Peyer's patch (tissue), 4 donors: ENCODE measurements at regions not wholly inside any gene's neighbourhood (a gene's known extent, or its start where the extent isn't known, plus 50 kb on each side); places are given as distances from the start of the nearest gene placed in this dataset.

ENCODE experiments used
- POLR2A ChIP-seq, 2 donors: fragments of 450-650 bp; IDR thresholded peaks; one replicate each; pipeline ENCODE4 v1.5.1; 2017; ENCODE audit warnings: antibody characterized with exemption in 2 of 2, mild to moderate bottlenecking in 2 of 2, moderate library complexity in 2 of 2
- TF ChIP-seq, protein P1 (sequence below), 6 experiments: fragments of 450-650 bp in 4 of 6; fragments of 200-600 bp in 2 of 6; sonication (generic) in 1 of 6; IDR thresholded peaks; one replicate each; pipeline ENCODE4 v1.5.1; 2017 to 2019; ENCODE audit warnings: antibody characterized with exemption in 6 of 6, mild to moderate bottlenecking in 3 of 6, moderate library complexity in 1 of 6

DNA sequence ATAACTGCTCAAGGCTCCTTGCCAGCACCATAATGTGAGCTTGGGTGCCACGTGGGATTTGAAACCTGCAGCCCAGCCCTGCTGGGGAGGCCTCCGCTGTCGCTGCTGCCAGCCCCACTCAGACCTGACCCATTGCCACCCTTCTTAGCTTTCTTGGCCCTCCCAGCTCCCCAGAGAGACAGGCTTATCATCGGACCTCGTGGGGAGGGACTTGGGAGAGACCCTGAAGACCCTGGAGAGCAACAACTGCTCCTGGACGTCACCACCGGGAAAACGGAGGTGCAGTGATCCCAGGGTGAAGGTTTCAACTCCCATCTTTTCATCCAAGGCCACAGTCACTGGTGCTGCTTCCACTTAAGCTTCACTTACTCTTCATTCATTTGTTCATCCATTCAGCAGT lies 596.1 kb downstream of the PTPRU start:
- TF ChIP-seq, protein P1, sequence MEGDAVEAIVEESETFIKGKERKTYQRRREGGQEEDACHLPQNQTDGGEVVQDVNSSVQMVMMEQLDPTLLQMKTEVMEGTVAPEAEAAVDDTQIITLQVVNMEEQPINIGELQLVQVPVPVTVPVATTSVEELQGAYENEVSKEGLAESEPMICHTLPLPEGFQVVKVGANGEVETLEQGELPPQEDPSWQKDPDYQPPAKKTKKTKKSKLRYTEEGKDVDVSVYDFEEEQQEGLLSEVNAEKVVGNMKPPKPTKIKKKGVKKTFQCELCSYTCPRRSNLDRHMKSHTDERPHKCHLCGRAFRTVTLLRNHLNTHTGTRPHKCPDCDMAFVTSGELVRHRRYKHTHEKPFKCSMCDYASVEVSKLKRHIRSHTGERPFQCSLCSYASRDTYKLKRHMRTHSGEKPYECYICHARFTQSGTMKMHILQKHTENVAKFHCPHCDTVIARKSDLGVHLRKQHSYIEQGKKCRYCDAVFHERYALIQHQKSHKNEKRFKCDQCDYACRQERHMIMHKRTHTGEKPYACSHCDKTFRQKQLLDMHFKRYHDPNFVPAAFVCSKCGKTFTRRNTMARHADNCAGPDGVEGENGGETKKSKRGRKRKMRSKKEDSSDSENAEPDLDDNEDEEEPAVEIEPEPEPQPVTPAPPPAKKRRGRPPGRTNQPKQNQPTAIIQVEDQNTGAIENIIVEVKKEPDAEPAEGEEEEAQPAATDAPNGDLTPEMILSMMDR (IDR thresholded peaks at IDR 0.05): no peak
- no peak for TF ChIP-seq POLR2A (IDR thresholded peaks at IDR 0.05)
